NCI-H510A (cell line): ENCODE measurements at regions not wholly inside any gene's neighbourhood (a gene's known extent, or its start where the extent isn't known, plus 50 kb on each side); places are given as distances from the start of the nearest gene placed in this dataset.

Experiments
- DNase-seq: peaks from one replicate; lab custom pipeline; 2025; lab: John Stamatoyannopoulos, UW

- DNase-seq = no peak
Measured at GRCh38 chr11:110830747-110831146, 118.5 kb upstream of the ARHGAP20 start.

- no peak for DNase-seq
Measured at GRCh38 chr11:110830344-110830743, 118.1 kb upstream of the ARHGAP20 start.

GRCh38 chr11:110829873-110830272, 117.6 kb upstream of the ARHGAP20 start:
- DNase-seq = no peak

- no peak for DNase-seq
Measured at GRCh38 chr11:110828086-110828485, 115.8 kb upstream of the ARHGAP20 start.

- no peak for DNase-seq
Measured at GRCh38 chr11:110827276-110827675, 115.0 kb upstream of the ARHGAP20 start.

DNA sequence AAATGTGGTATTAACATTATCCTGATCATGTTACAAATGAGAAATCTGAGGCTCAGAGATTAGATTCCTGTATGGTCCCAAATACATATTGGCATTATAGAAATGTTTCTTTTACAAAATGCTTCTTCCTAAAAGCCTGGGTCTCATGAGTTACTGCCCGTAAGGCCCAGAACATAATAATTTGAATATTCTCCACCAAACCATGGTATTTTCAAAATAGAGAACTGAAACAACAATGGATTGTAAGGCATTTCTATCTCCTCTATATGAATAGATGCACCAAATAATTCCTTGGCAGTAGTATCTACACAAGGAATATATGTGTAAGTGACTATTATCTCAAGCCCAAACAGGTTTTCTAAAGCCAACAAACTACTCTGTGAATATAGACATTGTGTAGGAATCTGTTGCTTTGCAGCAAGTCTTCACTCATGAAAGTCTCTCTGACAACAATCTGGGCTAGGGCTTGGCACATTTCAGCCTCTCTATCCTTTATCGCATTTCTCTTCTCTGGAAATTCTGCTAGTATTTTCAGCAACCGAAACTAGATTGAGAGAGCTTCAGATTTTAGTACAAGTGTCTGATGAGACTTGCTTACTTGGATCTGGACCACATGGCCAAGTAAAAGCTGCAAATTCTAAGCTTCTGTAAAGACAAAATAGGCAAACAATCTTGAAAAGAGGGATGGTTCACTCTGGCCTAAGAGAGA, 112.8 kb upstream of the ARHGAP20 start:
- DNase-seq = no peak

DNA sequence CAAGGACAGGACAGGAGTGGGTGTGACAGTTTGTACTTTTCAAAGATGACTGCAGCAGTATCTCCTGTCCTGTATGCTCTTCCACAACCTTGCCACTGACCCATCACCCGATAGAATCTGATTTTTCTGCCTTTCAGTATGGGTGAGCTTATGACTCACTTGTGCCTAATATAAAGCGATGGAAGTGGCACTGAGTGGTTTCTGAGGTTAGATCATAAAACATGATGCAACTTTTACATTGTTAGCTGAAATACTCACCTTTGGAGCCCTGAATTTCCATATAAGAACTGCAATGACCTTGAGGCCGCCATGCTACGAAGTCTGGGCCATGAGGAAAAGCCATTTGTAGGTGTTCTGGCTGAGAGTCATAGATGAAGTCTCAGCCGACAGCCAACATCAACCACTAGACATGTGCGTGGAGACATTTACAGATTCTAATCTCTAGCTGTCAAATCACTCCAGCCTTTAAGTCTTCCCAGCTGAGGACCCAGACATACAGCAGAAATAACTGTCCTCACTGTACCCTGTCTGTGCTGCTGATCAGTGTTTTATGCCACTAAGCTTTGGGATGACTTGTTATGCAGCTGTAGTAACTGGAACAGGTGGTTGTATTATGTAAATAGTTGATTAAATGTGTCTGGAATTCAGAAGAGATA, 105.9 kb upstream of the ARHGAP20 start:
- no peak for DNase-seq

GRCh38 chr11:110812086-110812733, 100.0 kb upstream of the ARHGAP20 start:
- DNase-seq = no peak

- no peak for DNase-seq
Measured at GRCh38 chr11:110809417-110810199, 97.4 kb upstream of the ARHGAP20 start.

GRCh38 chr11:110808248-110808647, 96.0 kb upstream of the ARHGAP20 start:
- DNase-seq = no peak

DNA sequence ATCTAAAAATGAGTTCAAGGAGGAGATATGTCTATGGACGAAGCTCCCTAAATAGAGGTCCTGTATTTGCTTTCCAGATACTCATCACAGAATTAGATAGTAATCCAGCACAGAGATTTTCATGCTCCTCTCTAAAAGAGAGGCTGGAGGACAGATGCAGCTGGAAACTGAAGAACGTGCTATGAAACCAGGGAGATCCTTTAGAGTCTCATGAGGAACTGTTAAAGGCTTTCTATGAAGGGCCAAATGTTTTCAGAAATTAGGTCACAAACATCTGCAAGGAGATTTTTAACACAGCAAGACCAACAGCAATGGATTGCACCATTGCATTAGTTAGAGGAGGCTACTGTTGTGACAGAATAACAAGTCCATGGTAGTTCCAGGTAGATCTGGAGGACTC, 95.6 kb upstream of the ARHGAP20 start:
- no peak for DNase-seq

DNA sequence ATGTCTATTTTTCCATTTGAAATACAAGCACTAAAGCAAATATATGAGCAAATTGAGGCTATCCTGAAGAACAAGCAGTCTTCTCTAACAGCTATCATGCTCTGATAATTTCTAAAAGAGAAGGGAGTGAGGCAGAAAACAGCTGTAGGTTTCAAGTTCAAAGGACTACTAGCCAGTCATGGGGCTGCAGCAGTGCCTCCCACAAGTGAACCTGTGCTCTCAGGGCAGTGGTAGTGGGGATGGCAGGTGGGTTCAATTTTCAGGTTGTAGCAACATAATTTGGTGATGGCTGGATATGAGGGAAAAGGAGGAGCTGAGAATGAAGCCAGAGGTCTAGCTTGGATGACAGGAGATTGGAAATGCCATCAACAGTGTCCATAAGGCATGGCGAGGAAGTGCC, 93.5 kb upstream of the ARHGAP20 start:
- no peak for DNase-seq

DNA sequence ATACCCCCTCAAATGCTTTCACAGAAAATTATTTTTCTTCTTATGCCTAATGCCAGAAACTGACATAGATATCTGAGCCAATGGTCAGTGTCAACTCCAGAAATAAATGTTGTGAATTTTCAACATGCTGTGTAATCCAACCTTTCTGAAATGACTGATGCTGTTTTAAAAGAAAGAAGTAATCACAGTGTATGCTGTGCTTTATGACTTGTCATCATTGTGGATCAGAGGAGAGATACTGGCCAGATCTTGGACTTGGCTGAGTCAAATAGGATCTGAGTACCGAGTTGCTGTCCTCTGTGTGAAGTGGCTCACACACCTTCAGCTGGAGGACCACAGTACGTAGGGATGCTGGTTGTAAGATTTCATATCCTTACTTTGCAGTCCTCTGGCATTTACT, 89.9 kb upstream of the ARHGAP20 start:
- no peak for DNase-seq

DNA sequence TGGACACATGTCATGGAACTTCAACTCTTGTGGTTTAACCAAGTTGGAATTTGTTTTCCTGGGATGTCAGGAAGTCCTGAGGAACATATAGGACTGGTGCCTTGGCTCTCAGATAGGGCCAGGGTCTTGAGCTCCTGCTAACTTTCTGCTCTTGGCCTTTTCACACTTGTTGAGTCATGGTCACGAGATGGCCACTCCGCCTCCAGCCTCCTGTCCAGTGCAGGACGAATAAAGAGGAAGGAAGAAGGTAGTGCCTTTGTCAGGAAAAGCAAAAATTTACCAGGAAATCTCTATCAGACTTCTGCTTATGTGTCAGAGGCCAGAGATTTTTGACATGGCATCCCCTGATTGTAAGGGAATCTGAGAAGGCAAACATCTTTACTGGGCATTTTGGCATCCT, 89.1 kb upstream of the ARHGAP20 start:
- DNase-seq = no peak

- DNase-seq = no peak
Measured at GRCh38 chr11:110798201-110798900, 86.1 kb upstream of the ARHGAP20 start.

DNA sequence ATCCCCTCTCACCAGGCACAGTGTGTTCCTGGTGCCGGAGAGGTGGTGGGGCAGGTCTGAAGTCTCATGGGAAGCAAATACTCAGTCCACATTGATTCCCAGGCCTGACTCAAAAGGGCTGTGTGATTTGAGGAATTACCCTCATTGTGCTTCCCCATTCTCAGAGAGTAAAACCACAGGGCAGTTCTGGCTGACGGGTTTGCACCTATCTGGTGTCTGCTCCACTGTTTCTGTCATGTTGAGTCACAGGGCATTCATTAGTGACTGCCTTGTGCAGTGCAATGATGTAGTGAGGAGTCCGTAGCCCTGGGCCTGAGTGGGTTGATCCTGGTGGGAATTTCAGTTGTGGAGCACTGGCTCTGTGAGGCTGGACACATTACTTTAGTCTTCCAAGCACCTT, 85.2 kb upstream of the ARHGAP20 start:
- DNase-seq = no peak

DNA sequence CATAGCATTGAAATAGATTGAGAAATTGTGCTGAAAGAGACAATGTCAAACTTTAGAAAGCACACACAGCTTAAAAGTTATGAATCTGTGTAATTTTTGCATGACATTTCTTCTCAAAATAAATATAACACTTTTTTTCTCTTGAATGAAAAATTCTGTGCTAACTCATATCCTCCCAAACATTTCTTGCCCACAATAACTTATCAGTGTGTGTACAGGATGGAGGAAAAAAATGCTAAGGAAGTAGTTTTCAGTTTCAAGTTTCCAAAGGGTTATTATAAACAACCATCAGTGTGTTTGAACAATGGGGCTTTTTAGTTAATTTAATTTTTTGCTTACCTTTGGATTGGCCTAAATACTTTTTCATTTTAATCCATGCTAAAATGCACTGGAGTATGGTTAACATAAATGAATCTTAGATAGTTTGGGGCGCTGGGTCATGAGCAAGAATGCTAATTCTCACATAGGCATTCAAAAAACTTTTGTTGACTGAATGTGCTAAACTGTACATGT, 82.9 kb upstream of the ARHGAP20 start:
- no peak for DNase-seq

GRCh38 chr11:110793556-110793955, 81.3 kb upstream of the ARHGAP20 start:
- no peak for DNase-seq

- no peak for DNase-seq
Measured at GRCh38 chr11:110791621-110792020, 79.4 kb upstream of the ARHGAP20 start.

DNA sequence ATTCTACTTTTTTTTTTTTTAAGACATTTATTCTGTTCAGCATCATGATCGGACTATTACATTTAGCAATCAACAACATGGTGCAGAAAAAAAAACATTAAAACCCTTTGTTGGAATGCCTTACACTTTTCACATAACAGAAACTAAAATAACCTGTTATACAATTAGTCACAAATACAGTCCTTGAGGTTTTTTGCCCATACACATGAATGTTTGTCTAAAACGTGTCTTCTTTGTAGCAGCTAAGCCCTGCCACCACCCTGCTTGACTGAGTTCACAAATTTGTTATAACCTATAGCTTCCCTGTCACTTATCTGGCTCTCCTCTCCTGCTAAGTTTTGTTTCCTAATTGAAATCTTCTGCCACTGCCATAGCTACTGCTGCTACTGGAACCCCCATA, 75.4 kb upstream of the ARHGAP20 start:
- DNase-seq = no peak

- DNase-seq = no peak
Measured at GRCh38 chr11:110786226-110786902, 74.1 kb upstream of the ARHGAP20 start.
